ENCODE measurements at regions not wholly inside any gene's neighbourhood (a gene's known extent, or its start where the extent isn't known, plus 50 kb on each side); places are given as distances from the start of the nearest gene placed in this dataset.
A peak's percentile ranks its signal among the peaks of the same experiment; 100 is the strongest.

DNA sequence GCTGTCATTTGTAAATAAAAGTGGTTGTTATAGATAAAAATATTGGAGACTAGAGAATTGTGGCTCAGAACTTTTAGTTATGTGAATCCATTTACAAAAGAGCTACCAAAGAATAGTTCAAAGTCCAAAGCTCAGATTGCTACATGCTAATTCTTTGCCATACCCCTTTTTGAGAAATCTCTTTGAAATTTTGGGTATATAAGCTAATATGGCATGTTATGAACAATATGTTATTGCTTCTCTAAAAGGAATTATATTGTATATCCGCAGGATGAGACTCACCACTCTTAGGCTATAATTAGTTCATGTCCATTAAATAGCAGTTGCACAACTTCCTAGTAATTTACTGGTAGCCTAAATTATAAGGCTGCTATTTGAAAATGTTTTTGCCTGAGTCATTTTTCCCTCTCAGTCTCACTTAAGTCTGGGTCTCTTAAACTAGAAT lies 178.0 kb downstream of the ZNF281 start (continued):
- TF ChIP-seq, protein P1, sequence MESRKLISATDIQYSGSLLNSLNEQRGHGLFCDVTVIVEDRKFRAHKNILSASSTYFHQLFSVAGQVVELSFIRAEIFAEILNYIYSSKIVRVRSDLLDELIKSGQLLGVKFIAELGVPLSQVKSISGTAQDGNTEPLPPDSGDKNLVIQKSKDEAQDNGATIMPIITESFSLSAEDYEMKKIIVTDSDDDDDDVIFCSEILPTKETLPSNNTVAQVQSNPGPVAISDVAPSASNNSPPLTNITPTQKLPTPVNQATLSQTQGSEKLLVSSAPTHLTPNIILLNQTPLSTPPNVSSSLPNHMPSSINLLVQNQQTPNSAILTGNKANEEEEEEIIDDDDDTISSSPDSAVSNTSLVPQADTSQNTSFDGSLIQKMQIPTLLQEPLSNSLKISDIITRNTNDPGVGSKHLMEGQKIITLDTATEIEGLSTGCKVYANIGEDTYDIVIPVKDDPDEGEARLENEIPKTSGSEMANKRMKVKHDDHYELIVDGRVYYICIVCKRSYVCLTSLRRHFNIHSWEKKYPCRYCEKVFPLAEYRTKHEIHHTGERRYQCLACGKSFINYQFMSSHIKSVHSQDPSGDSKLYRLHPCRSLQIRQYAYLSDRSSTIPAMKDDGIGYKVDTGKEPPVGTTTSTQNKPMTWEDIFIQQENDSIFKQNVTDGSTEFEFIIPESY (IDR thresholded peaks at IDR 0.05), result peak; percentile 33
- peak; percentile 32 for TF ChIP-seq YY1 (IDR thresholded peaks at IDR 0.05)
- TF ChIP-seq JUND (IDR thresholded peaks at IDR 0.05), result peak in 1 of 2 donors; percentile 60
- peak; percentile 93 for TF ChIP-seq HNF4G (IDR thresholded peaks at IDR 0.05)
- TF ChIP-seq SP1 (IDR thresholded peaks at IDR 0.05), result peak; percentile 90
- TF ChIP-seq RAD21 (IDR thresholded peaks at IDR 0.05), result no peak

DNA sequence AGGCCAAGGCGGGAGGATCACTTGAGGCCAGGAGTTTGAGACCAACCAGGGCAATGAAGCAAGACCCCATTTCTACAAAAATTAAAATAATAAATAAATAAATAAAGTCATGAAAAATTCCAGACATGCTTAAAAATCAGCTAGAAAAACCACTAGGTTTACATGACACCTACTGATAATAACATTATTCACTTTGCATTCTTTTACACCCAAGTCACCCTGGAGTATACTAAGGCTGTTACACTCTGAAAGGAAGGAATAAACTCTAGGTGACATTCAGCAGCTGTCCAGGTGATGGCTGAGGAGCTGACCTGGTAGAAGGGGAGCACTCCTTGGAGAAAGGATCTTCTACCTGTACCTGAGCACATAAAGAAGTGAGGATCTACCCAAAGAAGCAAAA lies 179.2 kb downstream of the ZNF281 start:
- Histone ChIP-seq H3K27me3 (ENCODE audit: control insufficient read depth in 4 of 4, insufficient read depth in 4 of 4, low read length in 3 of 4) (no peaks in the 10 kb centered on the region), H3K27ac (ENCODE audit: low read depth in 1 of 2, low read length in 2 of 2) (peak overlapping the region in 1 of 2 donors; percentile 62), H3K4me1 (ENCODE audit: control insufficient read depth in 4 of 4, insufficient read depth in 4 of 4, low read length in 3 of 4) (peaks cover 3 to 18% (median 9%) of the 10 kb centered on the region in 4 donors), H3K4me3 (ENCODE audit: low read depth in 1 of 3, low read length in 3 of 3) (no peak overlapping the region), H3K9ac (ENCODE audit: low read depth in 1 of 2, low read length in 2 of 2) (no peak overlapping the region), H3K36me3 (ENCODE audit: control insufficient read depth in 4 of 4, insufficient read depth in 3 of 4, low read depth in 1 of 4, low read length in 3 of 4) (no peaks in the 10 kb centered on the region), H3K9me3 (ENCODE audit: control insufficient read depth in 4 of 4, low read length in 3 of 4) (no peaks in the 10 kb centered on the region)
- WGBS, result 100% methylated on average over 1 of the region's 1 CpG
- TF ChIP-seq, protein P1 (IDR thresholded peaks at IDR 0.05), result no peak
- TF ChIP-seq, protein P2, sequence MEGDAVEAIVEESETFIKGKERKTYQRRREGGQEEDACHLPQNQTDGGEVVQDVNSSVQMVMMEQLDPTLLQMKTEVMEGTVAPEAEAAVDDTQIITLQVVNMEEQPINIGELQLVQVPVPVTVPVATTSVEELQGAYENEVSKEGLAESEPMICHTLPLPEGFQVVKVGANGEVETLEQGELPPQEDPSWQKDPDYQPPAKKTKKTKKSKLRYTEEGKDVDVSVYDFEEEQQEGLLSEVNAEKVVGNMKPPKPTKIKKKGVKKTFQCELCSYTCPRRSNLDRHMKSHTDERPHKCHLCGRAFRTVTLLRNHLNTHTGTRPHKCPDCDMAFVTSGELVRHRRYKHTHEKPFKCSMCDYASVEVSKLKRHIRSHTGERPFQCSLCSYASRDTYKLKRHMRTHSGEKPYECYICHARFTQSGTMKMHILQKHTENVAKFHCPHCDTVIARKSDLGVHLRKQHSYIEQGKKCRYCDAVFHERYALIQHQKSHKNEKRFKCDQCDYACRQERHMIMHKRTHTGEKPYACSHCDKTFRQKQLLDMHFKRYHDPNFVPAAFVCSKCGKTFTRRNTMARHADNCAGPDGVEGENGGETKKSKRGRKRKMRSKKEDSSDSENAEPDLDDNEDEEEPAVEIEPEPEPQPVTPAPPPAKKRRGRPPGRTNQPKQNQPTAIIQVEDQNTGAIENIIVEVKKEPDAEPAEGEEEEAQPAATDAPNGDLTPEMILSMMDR (IDR thresholded peaks at IDR 0.05; ENCODE audit: low read depth, low read length, missing input control), result no peak
- TF ChIP-seq EGR1 (IDR thresholded peaks at IDR 0.05; ENCODE audit: low read depth in 2 of 2) (no peak), HNF4G (IDR thresholded peaks at IDR 0.05) (no peak), RAD21 (IDR thresholded peaks at IDR 0.05) (no peak)
- TF ChIP-seq, protein P3, sequence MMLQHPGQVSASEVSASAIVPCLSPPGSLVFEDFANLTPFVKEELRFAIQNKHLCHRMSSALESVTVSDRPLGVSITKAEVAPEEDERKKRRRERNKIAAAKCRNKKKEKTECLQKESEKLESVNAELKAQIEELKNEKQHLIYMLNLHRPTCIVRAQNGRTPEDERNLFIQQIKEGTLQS (IDR thresholded peaks at IDR 0.05), result no peak
- DNase-seq (ENCODE audit: low spot score), result no peak

DNA sequence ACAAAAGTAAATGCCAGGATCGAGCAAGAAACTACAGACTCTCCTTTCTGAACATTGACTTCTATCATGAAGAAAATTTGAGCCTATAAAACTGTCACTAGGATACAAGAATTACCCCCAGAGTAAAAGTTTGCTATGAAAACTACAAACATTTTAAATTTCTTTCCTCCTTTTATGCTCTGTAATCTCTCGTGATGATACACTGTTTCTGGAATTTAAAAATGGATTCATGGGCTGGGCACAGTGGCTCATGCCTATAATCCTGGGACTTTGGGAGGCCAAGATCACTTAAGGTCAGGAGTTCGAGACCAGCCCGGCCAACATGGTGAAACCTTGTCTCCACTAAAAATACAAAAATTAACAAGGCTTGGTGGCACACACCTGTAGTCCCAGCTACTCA lies 181.3 kb downstream of the ZNF281 start:
- no peak for TF ChIP-seq FOXA1 (IDR thresholded peaks at IDR 0.05)
- TF ChIP-seq FOXA2 (IDR thresholded peaks at IDR 0.05), result no peak
- TF ChIP-seq YY1 (IDR thresholded peaks at IDR 0.05), result no peak
- TF ChIP-seq, protein P2 (IDR thresholded peaks at IDR 0.05; ENCODE audit: low read depth, low read length, missing input control), result no peak
- TF ChIP-seq, protein P4, sequence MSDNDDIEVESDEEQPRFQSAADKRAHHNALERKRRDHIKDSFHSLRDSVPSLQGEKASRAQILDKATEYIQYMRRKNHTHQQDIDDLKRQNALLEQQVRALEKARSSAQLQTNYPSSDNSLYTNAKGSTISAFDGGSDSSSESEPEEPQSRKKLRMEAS (IDR thresholded peaks at IDR 0.05), result no peak
- no peak for TF ChIP-seq JUND (IDR thresholded peaks at IDR 0.05)
- no peak for TF ChIP-seq SP1 (IDR thresholded peaks at IDR 0.05)
- no peak for TF ChIP-seq HNF4A (conservative IDR thresholded peaks at IDR 0.05)
- Histone ChIP-seq H3K4me3 (ENCODE audit: low read depth in 1 of 3, low read length in 3 of 3) (no peak overlapping the region), H3K9ac (ENCODE audit: low read depth in 1 of 2, low read length in 2 of 2) (no peak overlapping the region), H3K27me3 (ENCODE audit: control insufficient read depth in 4 of 4, insufficient read depth in 4 of 4, low read length in 3 of 4) (no peaks in the 10 kb centered on the region), H3K36me3 (ENCODE audit: control insufficient read depth in 4 of 4, insufficient read depth in 3 of 4, low read depth in 1 of 4, low read length in 3 of 4) (no peaks in the 10 kb centered on the region), H3K9me3 (ENCODE audit: control insufficient read depth in 4 of 4, low read length in 3 of 4) (no peaks in the 10 kb centered on the region), H3K4me1 (ENCODE audit: control insufficient read depth in 4 of 4, insufficient read depth in 4 of 4, low read length in 3 of 4) (peaks cover 3 to 21% (median 10%) of the 10 kb centered on the region in 4 donors), H3K27ac (ENCODE audit: low read depth in 1 of 2, low read length in 2 of 2) (no peak overlapping the region)
- WGBS, result 87% methylated on average over 4 of the region's 4 CpGs
- DNase-seq (ENCODE audit: low spot score), result no peak

Data from liver (tissue), 8 donors.